22Rv1 (cell line): ENCODE measurements at regions not wholly inside any gene's neighbourhood (a gene's known extent, or its start where the extent isn't known, plus 50 kb on each side); places are given as distances from the start of the nearest gene placed in this dataset.

Experiments used
- ZFX ChIP-seq: fragments of 450-650 bp; IDR thresholded peaks from 2 replicates; pipeline ENCODE4 v1.6.1; 2017; ENCODE audit warnings: antibody characterized with exemption, borderline replicate concordance
- TF ChIP-seq, protein P1 (sequence below): fragments of 450-650 bp; IDR thresholded peaks from 2 replicates; pipeline ENCODE4 v1.5.1; 2017; ENCODE audit warnings: mild to moderate bottlenecking

- TF ChIP-seq, protein P1, sequence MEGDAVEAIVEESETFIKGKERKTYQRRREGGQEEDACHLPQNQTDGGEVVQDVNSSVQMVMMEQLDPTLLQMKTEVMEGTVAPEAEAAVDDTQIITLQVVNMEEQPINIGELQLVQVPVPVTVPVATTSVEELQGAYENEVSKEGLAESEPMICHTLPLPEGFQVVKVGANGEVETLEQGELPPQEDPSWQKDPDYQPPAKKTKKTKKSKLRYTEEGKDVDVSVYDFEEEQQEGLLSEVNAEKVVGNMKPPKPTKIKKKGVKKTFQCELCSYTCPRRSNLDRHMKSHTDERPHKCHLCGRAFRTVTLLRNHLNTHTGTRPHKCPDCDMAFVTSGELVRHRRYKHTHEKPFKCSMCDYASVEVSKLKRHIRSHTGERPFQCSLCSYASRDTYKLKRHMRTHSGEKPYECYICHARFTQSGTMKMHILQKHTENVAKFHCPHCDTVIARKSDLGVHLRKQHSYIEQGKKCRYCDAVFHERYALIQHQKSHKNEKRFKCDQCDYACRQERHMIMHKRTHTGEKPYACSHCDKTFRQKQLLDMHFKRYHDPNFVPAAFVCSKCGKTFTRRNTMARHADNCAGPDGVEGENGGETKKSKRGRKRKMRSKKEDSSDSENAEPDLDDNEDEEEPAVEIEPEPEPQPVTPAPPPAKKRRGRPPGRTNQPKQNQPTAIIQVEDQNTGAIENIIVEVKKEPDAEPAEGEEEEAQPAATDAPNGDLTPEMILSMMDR = no peak
- no peak for TF ChIP-seq ZFX
Measured at GRCh38 chr6:74826263-74826662, 379.6 kb downstream of the COL12A1 start.
